ENCODE measurements at regions not wholly inside any gene's neighbourhood (a gene's known extent, or its start where the extent isn't known, plus 50 kb on each side); places are given as distances from the start of the nearest gene placed in this dataset.

DNA sequence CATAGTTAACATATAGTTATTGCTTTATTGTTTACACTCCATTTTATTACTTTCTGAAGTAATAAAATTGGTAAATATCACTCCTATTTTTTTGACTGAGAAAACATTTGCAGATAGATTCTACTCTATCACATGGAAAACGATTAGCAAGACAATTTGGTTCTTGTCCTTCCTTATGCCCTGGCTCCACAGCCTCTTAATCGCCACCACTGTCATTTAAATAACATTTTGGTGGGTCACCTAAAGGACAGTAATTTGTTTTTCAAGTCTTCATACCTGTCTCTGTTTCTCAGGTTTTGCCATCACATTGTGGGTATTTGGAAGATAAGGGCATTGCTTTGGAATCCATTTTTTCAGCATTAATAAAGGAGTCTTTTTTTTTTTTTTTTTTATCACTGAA lies 521.5 kb upstream of the IRAK1BP1 start:
- H3K4me1 ChIP-seq (ENCODE audit: control insufficient read depth, insufficient read depth, low read length): no peaks in the 10 kb centered on the region
- ChIA-PET CTCF (no interaction called here), POLR2A (no interaction called here)
- intact Hi-C loops (cut with micrococcal nuclease; ENCODE audit: unreplicated experiment): no loop called here
- no peaks in the 10 kb centered on the region for H3K36me3 ChIP-seq (ENCODE audit: control insufficient read depth, insufficient read depth, low read length)
- ATAC-seq (no peak), DNase-seq (ENCODE audit: low read depth, low spot score) (no peak)
- no peaks in the 10 kb centered on the region for H3K9me3 ChIP-seq (ENCODE audit: control insufficient read depth, insufficient read depth, low read depth, low read length)
- H3K27ac ChIP-seq (ENCODE audit: low read length): no peak overlapping the region
- no TSS peak for BruUV-seq (replicated peaks)
- no peak overlapping the region for H3K4me3 ChIP-seq (ENCODE audit: low read depth in 2 of 2, low read length in 2 of 2)
- in situ Hi-C loops (cut with HindIII; ENCODE audit: low pct_unique_long_range_greater_than_20kb, low sequenced_read_pairs): no loop called here
- TF ChIP-seq, protein P1, sequence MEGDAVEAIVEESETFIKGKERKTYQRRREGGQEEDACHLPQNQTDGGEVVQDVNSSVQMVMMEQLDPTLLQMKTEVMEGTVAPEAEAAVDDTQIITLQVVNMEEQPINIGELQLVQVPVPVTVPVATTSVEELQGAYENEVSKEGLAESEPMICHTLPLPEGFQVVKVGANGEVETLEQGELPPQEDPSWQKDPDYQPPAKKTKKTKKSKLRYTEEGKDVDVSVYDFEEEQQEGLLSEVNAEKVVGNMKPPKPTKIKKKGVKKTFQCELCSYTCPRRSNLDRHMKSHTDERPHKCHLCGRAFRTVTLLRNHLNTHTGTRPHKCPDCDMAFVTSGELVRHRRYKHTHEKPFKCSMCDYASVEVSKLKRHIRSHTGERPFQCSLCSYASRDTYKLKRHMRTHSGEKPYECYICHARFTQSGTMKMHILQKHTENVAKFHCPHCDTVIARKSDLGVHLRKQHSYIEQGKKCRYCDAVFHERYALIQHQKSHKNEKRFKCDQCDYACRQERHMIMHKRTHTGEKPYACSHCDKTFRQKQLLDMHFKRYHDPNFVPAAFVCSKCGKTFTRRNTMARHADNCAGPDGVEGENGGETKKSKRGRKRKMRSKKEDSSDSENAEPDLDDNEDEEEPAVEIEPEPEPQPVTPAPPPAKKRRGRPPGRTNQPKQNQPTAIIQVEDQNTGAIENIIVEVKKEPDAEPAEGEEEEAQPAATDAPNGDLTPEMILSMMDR (IDR thresholded peaks at IDR 0.05): no peak
- TF ChIP-seq POLR2AphosphoS5 (IDR thresholded peaks at IDR 0.05; ENCODE audit: low read depth, low read length) (no peak), TCF7L2 (IDR thresholded peaks at IDR 0.05; ENCODE audit: low read depth, low read length) (no peak), SIN3A (IDR thresholded peaks at IDR 0.05; ENCODE audit: borderline replicate concordance, insufficient read depth, low read depth, low read length) (no peak)
- TF ChIP-seq, protein P2, sequence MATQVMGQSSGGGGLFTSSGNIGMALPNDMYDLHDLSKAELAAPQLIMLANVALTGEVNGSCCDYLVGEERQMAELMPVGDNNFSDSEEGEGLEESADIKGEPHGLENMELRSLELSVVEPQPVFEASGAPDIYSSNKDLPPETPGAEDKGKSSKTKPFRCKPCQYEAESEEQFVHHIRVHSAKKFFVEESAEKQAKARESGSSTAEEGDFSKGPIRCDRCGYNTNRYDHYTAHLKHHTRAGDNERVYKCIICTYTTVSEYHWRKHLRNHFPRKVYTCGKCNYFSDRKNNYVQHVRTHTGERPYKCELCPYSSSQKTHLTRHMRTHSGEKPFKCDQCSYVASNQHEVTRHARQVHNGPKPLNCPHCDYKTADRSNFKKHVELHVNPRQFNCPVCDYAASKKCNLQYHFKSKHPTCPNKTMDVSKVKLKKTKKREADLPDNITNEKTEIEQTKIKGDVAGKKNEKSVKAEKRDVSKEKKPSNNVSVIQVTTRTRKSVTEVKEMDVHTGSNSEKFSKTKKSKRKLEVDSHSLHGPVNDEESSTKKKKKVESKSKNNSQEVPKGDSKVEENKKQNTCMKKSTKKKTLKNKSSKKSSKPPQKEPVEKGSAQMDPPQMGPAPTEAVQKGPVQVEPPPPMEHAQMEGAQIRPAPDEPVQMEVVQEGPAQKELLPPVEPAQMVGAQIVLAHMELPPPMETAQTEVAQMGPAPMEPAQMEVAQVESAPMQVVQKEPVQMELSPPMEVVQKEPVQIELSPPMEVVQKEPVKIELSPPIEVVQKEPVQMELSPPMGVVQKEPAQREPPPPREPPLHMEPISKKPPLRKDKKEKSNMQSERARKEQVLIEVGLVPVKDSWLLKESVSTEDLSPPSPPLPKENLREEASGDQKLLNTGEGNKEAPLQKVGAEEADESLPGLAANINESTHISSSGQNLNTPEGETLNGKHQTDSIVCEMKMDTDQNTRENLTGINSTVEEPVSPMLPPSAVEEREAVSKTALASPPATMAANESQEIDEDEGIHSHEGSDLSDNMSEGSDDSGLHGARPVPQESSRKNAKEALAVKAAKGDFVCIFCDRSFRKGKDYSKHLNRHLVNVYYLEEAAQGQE (IDR thresholded peaks at IDR 0.05; ENCODE audit: insufficient read depth in 1 of 2, low read depth in 2 of 2, low read length in 1 of 2): no peak
- no peaks in the 10 kb centered on the region for H3K27me3 ChIP-seq (ENCODE audit: control insufficient read depth, insufficient read depth, low read length)

DNA sequence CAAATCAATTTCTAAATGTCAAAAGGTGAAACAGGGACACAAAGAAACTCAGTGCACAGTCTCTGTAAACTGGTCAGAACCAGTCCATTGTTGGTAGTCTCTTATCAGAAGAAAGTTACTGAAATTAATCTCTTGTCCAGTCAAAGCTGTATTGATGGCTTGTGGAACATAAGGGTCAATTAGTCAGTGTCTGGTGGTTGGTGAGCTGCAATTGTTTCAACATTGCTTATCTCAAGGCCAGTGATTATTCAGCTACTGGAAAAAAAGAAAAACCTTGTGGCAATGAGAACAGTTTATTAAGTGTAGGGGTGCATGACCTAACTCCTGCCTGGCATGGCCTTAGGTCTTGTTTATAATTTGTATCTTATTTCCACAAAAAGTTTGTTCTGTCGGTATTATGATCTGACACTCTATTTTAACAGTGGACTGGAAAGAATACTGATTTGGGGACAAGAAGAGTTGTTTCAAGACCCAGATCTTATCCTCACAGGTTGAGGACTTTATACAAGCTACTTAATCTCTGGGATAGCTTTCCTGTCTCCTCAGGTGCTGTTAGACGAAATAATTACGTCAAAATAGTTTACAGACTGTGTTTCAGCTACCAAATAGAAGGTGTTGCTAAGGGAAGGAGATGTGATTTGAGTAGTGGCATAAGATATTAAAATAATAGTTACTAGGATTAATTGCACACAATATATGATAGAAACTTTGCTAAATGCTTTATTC lies 520.0 kb upstream of the IRAK1BP1 start:
- Histone ChIP-seq H3K4me1 (ENCODE audit: control insufficient read depth, insufficient read depth, low read length) (no peaks in the 10 kb centered on the region), H3K4me3 (ENCODE audit: low read depth in 2 of 2, low read length in 2 of 2) (no peak overlapping the region), H3K27me3 (ENCODE audit: control insufficient read depth, insufficient read depth, low read length) (no peaks in the 10 kb centered on the region), H3K9me3 (ENCODE audit: control insufficient read depth, insufficient read depth, low read depth, low read length) (no peaks in the 10 kb centered on the region), H3K36me3 (ENCODE audit: control insufficient read depth, insufficient read depth, low read length) (no peaks in the 10 kb centered on the region; the same call in 1 of the 2 replicates), H3K27ac (ENCODE audit: low read length) (no peak overlapping the region)
- no peak for ATAC-seq
- intact Hi-C loops (cut with micrococcal nuclease; ENCODE audit: unreplicated experiment) (no loop called here), in situ Hi-C loops (cut with HindIII; ENCODE audit: low pct_unique_long_range_greater_than_20kb, low sequenced_read_pairs) (no loop called here)
- POLR2A ChIA-PET: no interaction called here
- CTCF ChIA-PET: no interaction called here
- no peak for TF ChIP-seq TCF7L2 (IDR thresholded peaks at IDR 0.05; ENCODE audit: low read depth, low read length)
- TF ChIP-seq, protein P2 (IDR thresholded peaks at IDR 0.05; ENCODE audit: insufficient read depth in 1 of 2, low read depth in 2 of 2, low read length in 1 of 2): no peak
- no peak for TF ChIP-seq SIN3A (IDR thresholded peaks at IDR 0.05; ENCODE audit: borderline replicate concordance, insufficient read depth, low read depth, low read length)
- TF ChIP-seq POLR2AphosphoS5 (IDR thresholded peaks at IDR 0.05; ENCODE audit: low read depth, low read length): no peak
- TF ChIP-seq, protein P1 (IDR thresholded peaks at IDR 0.05): no peak
- DNase-seq (ENCODE audit: low read depth, low spot score): no peak
- BruUV-seq (replicated peaks): no TSS peak

Measured in Panc1 (cell line).